GM18858 (cell line): ENCODE measurements at regions not wholly inside any gene's neighbourhood (a gene's known extent, or its start where the extent isn't known, plus 50 kb on each side); places are given as distances from the start of the nearest gene placed in this dataset.
"Not testable (repeated sequence)": the region's sequence is repeated elsewhere in the genome, so short reads cannot be mapped to it uniquely, and the experiment has no call there.

Source experiments
- ATAC-seq: cut with Tn5 transposase; IDR thresholded peaks from one replicate; pipeline ENCODE4 v1.9.1; 2021; ENCODE audit not compliant: unreplicated experiment

- ATAC-seq: not testable (repeated sequence)
Observed at GRCh38 chr15:31723019-31723418, 307.3 kb upstream of the CHRNA7 start.

GRCh38 chr15:31724903-31725302 lies 305.4 kb upstream of the CHRNA7 start:
- not testable (repeated sequence) for ATAC-seq

- ATAC-seq: not testable (repeated sequence)
Observed at GRCh38 chr15:31725619-31726018, 304.7 kb upstream of the CHRNA7 start.

GRCh38 chr15:31727612-31728011 lies 302.7 kb upstream of the CHRNA7 start:
- no peak for ATAC-seq

- no peak for ATAC-seq
Observed at GRCh38 chr15:31732726-31733125, 297.6 kb upstream of the CHRNA7 start.

DNA sequence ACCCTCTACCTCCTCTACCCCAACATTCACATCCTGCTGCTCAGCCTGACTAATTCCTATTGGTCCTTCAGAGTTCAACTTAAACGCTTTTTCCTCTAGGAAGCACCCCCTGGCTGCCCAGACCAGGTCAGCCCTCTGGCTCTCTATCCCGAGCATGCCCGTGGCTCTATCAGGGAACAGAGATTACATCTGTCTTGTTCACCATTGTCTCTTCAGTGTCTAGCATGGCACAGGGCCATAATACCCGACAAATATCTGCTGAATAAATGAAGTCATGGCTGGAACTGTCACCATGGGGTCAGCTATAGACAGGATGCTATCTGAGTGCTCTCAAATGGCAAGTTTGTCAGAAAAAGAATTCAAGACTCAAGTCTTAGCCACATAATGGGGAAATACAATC lies 296.9 kb upstream of the CHRNA7 start:
- no peak for ATAC-seq

DNA sequence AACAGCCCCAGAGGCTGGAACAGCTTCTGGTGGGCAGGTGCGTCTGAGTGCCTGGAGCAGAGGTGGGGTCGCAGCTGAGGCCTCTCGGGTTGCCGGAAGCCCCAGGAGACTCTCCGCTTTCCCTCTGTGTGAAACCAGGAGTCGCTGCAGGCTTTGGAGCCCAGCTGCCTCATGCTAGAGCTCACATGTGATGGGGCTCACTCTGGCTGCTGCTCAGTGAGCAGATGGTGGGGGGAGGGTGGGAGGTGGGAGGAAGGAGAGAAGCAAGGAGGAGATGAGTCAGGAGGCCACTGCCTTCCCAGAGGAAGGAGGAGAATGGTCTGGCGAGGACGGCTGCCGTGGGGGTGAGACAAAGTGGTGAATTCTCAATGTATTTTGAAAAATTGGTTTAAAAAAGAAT lies 290.1 kb upstream of the CHRNA7 start:
- ATAC-seq: no peak

- no peak for ATAC-seq
Observed at GRCh38 chr15:31745841-31746240, 284.5 kb upstream of the CHRNA7 start.

- ATAC-seq: no peak
Observed at GRCh38 chr15:31752065-31752762, 278.1 kb upstream of the CHRNA7 start.

DNA sequence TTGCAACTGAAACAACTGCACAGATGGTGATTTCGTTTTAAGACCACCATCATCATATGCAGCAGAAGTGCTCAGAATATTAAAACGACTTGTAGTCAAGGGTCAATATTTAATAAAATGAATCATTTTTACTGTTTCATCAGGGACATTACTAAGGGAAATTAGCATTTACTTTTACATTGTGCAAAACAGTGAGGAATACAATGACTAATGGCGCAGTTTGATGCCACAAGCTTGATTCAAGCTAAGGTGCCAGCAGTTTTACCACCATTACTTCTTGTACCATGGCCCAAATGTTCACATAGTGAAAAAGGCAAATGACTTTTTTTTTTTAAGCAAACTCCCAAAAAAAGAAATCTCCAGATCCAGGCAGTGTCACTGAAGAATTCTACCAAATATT lies 277.4 kb upstream of the CHRNA7 start:
- ATAC-seq: no peak

DNA sequence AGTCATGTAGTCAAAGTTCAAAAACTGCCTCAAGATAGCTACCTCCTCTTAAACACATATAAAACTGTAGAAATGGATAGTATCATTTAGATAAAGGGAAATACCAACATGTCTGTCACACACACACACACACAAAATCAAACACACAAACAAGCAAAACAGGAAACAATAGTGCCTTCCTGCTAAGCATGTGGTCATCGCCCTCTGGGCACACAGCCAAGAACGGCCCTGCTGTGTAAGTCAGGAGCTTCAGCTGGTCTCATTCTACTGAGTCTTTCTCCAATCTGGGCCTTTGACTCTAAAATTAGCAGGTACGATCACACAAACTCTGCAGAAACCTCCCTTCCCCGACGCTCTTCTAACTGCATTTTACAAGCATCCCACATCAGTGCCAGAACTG lies 272.2 kb upstream of the CHRNA7 start:
- no peak for ATAC-seq

DNA sequence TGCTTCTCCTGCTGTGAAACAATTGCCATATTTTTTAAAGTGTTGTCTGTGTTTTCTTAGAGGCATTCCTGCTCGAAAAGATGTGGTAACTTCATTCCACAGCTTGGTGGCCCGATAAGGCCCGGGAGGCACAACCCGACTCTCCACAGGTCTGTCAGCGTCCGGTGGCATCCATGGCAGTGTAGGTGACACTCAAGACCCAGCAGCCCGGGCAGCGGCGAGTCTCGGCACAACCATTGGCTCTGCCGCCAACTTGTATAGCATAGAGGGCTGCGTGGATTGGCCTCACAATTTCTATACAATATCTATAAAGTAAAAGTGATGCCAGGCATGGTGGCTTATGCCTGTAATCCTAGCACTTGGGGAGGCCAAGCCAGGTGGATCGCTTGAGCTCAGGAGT lies 262.3 kb upstream of the CHRNA7 start:
- ATAC-seq: no peak

DNA sequence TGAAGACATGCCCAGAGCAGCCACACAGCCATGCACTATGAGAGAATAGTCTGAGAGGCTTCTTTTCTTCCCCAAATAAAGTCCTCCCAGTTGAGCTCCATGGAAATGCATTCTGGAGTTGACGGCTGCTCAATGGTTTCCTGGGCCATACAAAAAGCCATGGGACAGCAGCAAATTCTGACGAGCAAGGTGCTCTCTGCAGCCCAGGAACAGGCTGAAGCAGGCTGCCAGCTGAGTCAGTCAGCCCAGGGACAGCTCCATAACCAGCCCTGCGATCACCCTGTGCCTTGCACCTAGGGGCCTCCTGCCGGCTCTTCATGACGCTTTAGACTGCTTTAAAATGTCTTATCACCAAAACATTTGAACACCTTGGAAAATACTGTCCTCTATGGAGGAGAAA lies 256.3 kb upstream of the CHRNA7 start:
- ATAC-seq: no peak

DNA sequence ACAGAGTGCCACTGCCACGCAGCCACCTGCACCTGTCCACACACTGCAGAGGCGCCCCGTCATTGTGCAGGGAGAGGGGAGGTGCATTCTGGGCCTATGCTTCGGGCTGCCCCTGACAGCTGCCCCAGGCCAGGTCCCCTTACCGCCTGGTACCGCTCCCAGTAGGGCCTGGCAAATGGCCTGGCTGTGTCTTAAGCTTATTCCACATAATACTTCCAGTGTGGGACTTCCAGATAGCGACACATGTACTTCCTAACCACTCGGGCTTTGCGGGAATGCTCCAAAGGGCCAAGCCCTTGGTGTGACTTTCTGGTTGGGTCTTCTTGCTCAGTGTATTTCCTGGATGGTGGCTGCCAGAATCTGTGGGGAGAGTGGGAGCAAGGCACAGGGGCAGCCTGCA lies 254.3 kb upstream of the CHRNA7 start:
- ATAC-seq: no peak

DNA sequence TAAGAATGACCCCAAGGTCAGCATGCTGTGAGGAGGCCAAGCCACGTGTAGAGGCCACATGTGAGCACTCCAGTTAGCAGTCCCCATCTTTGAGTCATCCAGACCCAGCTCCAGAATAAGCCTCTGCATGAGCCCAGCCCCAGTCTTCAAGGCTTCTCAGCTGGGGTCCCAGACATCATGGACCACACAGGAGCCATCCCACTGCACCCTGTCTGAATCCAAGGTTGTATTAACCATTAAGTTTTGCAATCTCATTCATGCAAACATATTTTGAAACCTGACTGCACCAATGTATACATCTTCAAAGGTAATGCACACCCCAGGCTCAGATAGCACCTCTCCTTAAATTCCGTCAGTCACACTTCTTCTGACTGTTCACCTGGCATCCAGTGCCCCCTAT lies 249.1 kb upstream of the CHRNA7 start:
- no peak for ATAC-seq

DNA sequence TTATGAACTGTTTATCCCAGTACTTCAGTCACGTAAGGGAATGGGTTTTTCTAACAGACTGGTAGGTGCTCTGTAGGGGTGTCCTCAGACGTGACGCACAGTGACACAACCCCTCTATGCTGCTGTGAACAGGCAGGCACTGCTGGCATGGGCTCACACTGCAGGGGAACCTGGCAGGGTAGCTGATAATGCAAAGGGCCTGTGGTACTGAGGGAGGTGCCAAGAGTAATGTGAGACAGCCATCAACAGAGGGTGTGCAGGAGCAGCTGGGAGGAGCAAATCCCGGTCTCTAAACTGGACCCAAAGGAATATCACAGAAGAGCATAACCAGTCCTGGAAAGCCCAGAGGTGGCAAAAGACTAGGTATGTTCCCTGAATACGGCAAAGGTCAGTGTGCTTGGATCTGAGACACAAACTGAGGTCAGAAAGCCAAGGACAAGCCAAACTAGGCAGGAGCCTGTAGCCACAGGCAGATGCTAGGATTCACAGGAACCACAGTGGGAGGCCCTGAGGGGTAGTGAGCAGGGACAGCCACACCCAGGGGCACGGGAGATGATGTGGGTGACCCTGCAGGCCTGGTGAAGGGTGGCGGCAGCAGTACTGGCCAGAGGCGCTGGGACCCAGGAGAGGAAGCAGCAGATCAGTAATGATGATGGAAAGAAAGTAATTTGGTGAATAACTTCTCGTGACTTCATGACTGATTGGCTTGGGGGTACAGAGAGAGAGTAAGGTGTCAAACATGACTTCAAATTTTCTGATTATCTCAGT lies 248.1 kb upstream of the CHRNA7 start:
- ATAC-seq: no peak

- ATAC-seq: no peak
Observed at GRCh38 chr15:31782951-31783350, 247.4 kb upstream of the CHRNA7 start.

- no peak for ATAC-seq
Observed at GRCh38 chr15:31786360-31786759, 244.0 kb upstream of the CHRNA7 start.

DNA sequence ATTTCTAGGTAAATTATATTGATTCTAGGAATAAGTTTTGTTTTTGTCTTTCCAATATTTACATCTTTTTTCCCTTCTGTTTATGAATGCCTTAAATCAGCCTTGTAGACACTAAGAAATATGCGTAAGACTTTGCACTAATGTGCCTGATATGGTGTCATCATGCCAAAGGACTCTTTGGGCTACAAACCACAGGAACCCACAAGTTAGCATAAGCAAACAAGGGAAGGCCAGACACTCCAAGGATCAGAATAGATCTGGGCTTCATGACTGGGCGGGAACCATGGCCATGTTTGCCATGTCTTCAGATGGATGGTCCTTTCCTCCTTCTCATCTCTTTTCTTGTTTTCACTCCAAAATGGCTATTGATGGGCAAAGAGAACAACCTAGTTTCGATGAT lies 242.2 kb upstream of the CHRNA7 start:
- ATAC-seq: no peak

- no peak for ATAC-seq
Observed at GRCh38 chr15:31792611-31793199, 237.6 kb upstream of the CHRNA7 start.

- no peak for ATAC-seq
Observed at GRCh38 chr15:31799319-31799714, 231.0 kb upstream of the CHRNA7 start.

DNA sequence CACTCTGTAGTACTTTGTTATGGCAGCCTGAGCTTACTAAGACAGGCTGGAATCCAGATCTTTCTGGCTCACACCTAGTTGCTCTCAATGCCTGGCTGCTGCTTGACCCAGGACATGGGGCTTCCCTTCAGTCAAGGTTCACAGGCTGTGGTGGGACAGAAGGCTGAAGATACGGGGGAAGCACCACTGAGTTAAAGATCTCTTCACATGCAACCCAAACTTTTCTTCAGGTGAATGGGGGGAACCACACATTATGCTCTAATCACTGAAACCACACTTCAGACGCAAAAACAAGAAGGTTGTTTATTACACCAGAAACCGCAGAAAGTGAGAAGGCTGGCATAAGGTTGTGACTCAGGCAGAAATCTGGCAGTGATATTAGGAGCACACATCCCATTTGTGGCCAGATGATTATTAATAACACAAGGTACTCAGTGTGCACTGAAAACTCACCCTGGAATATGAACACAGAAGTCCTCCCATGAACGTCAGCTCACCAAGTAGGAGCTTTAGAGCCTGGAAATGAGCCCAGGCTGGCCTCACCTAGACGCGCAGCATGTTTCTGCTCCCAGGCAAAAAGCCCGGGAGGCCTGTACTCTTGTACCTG lies 230.5 kb upstream of the CHRNA7 start:
- peak; percentile 82 for ATAC-seq
